Nucleus accumbens (tissue), 56 donors: ENCODE measurements at regions not wholly inside any gene's neighbourhood (a gene's known extent, or its start where the extent isn't known, plus 50 kb on each side); places are given as distances from the start of the nearest gene placed in this dataset.

Experiments
- DNase-seq, 56 donors: peaks; one replicate each; lab custom pipeline; 2025; lab: John Stamatoyannopoulos, UW

DNA sequence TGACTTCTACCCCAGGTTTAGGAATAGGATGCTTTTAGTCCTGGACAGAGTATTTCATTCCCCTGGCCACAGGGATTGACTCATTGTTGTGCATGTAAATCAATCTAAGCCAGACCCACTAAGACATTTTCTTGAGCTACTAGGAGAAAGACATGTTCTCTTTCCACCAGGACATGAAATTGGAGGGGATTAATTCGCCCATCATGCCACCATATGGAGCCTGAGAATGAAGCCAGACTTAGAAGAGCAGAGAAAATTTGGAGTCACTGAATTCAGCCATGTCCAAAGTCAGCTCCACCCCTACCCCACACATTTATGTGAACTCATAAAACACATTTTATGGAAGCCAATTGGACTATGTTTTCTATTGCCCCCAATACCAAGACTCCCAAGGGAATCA lies 322.5 kb downstream of the NFIB start:
- no peak for DNase-seq

GRCh38 chr9:13990994-13991393 lies 322.9 kb downstream of the NFIB start:
- DNase-seq, result no peak

- DNase-seq, result no peak
Measured at GRCh38 chr9:13990331-13990730, 323.6 kb downstream of the NFIB start.

DNA sequence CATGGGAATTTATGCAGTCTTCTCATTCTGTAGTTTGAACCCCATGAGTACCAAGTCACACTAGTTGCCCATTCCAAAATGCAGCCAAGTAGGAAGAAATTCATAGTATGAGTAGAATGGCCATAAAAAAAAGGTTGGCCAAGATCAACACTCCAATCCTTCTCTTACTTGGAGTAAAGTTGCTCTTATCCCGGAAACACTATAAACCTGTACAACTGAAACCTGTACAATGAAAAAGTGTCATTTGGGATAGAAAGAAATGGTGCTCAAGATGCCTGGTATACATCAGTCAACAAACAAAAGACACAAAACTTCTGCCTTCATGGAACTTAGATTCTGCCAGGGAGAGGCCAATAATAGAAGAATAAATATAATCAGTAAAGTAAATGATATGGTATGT lies 325.0 kb downstream of the NFIB start:
- DNase-seq, result no peak

GRCh38 chr9:13983607-13984006 lies 330.3 kb downstream of the NFIB start:
- no peak for DNase-seq

GRCh38 chr9:13979941-13980318 lies 334.0 kb downstream of the NFIB start:
- no peak for DNase-seq

DNA sequence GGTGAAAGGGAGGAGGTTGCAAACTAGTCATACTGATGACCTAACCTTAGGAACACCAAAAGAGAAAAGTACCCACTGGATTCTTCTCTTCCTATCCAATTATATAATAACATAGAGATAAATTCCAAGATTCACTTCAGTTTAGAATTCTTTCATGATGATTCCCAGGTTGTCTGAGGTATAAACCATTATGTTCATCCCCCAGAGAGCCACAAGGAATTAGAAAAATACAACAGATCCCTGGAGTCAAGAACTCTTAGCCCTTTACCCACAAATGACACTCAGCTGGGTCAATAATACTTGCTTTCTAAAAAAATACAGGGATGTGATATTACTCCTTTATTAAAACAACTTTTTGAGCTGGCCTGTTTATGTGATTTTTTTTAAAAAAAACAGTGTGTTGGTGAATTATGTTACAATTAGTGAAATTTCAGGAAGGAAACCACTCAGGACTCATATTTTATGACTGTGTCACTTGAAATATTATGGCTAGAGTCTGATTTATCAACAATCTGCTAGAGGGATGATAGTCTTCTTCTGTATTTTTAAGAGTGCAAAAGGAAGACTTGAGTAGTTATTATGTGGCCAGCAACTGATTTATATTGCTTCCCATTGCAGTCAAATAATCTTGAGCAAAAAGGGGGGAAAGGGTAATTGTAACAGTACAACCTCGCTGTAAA lies 338.2 kb downstream of the NFIB start:
- DNase-seq, result no peak

GRCh38 chr9:13974891-13975290 lies 339.1 kb downstream of the NFIB start:
- DNase-seq, result no peak

DNA sequence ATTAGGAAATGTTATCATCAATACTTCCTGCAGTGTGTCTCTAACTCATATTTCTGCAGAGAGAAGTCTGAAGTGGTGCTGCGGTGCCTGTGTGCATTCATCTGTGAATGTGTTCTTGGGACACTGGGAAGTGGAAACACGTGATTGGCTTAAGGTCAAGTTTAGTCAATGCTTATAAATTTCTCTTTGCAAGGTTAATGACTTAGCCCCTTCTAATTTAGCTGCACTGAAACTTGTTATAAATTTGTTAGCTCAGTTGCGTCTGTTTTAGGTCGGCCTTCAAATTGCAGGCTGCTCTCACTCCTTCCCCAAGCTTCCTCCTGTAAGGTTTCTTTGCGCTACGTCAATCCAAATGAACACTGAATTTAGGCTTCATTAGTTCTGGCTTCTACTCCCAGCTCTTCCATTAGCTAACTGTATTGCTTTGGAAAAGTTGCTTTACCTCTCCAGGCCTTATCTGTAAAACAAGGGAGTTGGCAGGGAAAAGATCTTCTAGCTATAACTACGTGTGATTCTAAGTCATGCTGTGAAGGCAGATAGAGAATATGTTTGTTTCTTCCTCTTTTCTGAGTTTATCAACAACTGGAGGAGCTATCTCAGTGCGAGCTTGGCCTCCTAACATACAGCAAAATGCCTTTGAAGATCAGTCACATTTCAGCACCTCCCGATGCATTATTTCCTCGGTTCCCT lies 341.8 kb downstream of the NFIB start:
- DNase-seq, result no peak

DNA sequence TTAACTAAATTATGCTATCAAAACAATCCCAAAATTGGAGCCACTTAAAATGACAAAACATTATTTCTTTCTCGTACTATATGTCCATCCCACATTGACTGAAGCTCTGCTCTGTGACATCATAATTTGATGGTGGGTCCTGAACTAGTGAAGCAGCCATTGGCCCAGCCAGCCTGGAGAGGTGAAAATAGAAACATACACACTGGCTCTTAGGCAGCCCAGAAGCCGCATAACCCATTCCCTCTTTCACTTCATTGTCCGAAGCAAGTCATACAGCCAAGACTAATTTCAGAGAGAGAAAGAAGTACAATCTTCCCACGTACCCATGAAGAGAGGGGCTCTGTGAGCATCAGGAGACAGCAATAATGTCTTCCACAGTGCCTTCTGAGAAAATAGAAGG lies 342.5 kb downstream of the NFIB start:
- no peak for DNase-seq

GRCh38 chr9:13970426-13970825 lies 343.5 kb downstream of the NFIB start:
- no peak for DNase-seq

- no peak for DNase-seq
Measured at GRCh38 chr9:13970018-13970417, 343.9 kb downstream of the NFIB start.

DNA sequence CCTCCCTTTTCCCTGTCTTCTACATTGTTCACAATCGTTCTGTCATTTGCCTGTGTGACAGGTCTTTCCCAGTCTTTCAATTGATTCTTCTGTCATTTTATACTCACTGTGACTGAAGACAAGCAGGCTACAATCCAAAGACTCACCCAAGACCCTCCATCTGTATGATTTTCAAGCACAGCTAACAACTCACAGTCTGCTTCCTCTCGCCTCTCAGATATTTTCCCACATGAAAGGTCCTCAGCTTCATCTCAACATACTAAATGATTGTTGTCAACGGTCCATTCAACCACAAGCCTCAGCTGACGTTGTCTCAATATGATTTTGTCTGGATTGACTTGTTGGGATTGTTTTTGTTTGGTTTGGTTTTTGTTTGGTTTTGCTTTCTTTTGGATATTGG lies 346.5 kb downstream of the NFIB start:
- no peak for DNase-seq

GRCh38 chr9:13967011-13967410 lies 346.9 kb downstream of the NFIB start:
- DNase-seq, result no peak

DNA sequence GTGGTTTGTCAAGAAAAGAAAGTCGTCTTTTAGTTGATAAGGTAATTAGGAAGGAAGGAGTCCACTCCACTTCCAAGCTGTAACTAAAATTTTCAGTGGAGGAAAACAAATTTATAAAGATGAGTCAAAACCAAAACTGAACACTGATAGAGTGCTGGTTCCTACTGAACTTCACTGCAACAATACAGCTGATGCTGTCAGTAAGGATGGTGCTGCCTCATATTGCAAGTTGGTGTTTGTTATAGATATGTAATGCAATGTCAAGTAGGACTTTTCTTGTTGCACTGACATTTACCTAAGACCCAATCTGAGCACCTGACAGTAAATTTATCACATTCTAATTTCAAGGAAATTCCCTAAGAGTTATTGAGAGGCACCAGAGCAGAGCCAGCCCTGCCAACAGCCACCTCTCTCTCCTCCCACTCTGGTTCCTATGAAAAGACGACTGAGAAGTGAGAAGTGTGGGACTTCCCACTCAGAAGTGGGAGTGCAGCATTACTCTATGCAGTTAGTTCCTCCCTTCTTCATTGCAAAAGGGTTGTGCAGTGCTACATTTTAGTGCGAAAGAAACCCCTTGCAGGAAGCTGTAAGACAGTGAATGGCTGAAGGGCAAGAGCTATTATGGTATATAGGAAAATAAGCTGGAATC lies 350.8 kb downstream of the NFIB start:
- DNase-seq, result peak in 7 of 56 donors; percentile 4 to 38 (median 11)

- DNase-seq, result no peak
Measured at GRCh38 chr9:13962006-13962405, 351.9 kb downstream of the NFIB start.

DNA sequence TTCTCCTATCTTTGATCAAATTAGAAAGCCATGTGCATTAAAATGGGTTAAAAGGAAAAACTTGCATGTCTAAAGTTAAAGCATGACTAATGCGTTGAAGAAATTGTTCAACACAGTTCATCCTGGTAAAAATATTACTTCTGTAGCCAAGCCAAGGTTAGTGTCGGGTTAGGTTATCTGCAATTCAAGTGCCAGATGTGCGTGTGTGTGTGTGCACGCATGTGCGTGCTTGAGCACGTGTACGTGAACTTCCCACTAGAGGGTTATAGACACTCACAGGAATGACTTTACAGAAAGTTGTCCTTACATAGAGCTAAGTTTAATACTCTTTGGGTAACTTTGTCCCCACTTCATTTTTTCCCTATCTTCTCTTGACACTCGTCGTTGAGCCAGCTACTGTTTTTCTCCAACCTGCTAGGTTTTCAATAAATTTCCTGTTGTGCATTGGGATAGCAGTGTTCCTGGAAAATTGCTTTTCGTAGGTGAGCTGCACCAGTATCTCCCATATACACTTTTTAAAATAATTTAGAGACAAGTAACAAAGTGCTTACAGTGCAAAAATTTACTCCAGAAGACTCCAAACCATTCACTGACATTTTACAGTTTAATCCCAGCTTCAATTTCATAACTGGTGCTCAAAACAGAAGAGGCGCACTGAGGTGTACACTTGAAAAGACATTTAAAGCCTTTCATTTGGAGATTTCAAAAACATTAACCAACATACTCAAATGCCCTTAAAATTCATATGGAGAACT lies 353.8 kb downstream of the NFIB start:
- no peak for DNase-seq

- DNase-seq, result no peak
Measured at GRCh38 chr9:13958672-13959071, 355.3 kb downstream of the NFIB start.

DNA sequence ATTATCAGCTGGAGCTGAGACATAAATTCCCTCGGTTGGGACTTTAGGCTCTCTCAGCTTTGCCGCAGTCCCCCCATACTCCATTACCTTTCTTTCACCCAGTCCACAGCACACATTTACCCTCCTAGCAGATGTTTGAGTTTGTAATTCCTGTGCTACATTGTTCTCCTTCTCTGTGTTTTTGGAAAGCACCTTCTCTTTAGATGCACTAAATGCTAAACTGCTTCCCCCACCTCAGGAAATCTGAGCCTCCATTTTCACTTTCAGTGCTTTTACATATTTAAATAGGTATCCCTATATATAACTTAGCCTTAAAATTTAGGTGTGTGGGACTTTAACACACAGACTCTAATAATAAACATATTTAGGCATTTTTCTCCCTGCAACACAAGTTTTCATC lies 356.9 kb downstream of the NFIB start:
- DNase-seq, result no peak

GRCh38 chr9:13956107-13956506 lies 357.8 kb downstream of the NFIB start:
- DNase-seq, result no peak

DNA sequence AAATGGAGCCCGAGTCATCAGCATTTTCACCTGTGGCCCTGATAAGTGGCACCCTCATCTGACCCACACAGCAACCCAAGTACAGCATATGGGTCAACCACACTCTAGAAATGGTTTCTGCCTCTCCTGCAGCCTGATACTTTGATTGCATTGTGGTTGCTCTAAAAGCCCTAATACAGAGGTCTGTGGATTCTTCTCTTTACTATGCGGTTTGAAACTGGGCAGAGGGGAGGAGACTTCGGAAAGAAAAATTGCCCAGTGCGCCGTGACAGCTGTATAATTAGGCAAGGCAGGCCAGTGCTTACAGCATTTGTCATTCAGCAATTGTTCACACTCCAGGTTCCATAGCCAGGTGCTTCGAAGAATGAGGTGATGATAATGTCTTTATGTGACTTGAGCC lies 361.0 kb downstream of the NFIB start:
- DNase-seq, result no peak
